Large intestine (tissue), 3 donors: ENCODE measurements at regions not wholly inside any gene's neighbourhood (a gene's known extent, or its start where the extent isn't known, plus 50 kb on each side); places are given as distances from the start of the nearest gene placed in this dataset.

ENCODE experiments used
- DNase-seq, 2 donors: peaks; one replicate each; pipeline versions ENCODE4 v3.0.0 to v3.0.0-alpha.2; 2013
- H3K27ac ChIP-seq: one replicate; pipeline ENCODE4 v1.5.1; 2013; ENCODE audit warnings: low read length
- H3K27me3 ChIP-seq: 2 replicates; pipeline ENCODE4 v1.6.1; 2013; ENCODE audit warnings: low read length; ENCODE audit not compliant: control insufficient read depth, insufficient read depth
- H3K36me3 ChIP-seq: 2 replicates; pipeline ENCODE4 v1.6.1; 2013; ENCODE audit warnings: low read length; ENCODE audit not compliant: control insufficient read depth, insufficient read depth
- H3K4me1 ChIP-seq: one replicate; pipeline ENCODE4 v1.6.1; 2013; ENCODE audit warnings: low read length; ENCODE audit not compliant: control insufficient read depth, insufficient read depth
- H3K4me3 ChIP-seq: one replicate; pipeline ENCODE4 v1.5.1; 2013; ENCODE audit warnings: low read length
- H3K9me3 ChIP-seq: one replicate; pipeline ENCODE4 v1.6.1; 2013; ENCODE audit warnings: mild to moderate bottlenecking, low read depth, low read length, moderate library complexity; ENCODE audit not compliant: control insufficient read depth
- WGBS: methylation state at CpG from one replicate; pipeline ENCODE4 v1.1.5; 2013; ENCODE audit warnings: low lambda C conversion rate; ENCODE audit not compliant: insufficient coverage; 5-methylcytosine and 5-hydroxymethylcytosine counted together

DNA sequence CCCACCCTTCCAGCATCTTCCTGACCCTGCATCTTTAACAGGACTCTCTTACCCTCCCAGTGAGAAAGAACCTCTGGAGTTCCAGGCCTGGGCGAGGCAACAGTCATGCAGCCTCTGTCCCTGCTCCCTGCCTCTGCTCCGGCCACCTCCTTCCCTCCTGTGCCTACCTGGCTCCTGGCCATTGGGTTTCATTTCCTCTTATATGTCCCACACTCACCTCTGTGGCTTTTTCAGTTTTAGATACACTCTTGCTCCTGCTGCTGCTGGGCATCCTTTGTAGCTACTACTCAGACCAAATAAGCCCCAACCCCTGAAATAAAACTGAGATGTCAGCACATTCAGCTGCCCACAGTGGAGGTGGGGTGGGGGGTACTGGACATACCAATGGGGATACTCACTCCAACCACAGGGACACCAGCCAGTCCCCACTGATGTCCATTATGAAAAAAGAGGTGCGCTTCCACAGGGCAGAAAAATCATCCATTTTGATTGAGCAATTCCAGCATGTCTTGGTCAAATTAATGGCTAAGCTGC is 99.1 kb upstream of the NRXN3 start:
- 60% methylated on average over 1 of the region's 3 CpGs for WGBS

DNA sequence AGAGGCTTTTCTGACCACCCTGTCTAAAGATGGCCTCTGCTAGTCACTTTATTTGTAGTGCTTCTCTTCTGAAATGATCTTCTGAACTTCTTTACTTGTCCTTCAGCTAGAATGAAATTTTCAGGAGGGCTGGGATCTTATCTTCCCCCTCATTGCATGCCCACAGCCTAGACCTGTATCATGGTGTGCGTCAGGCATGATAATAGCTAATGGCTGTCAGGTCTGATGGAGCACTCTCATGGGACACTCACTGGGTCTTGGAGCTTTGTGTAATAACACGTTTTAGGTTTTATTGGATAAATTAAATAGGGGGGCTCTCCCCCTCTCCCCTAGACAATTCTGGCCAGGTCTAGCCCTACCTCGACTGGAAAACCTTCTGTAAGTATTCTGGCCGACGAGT is 97.1 kb upstream of the NRXN3 start:
- Histone ChIP-seq H3K4me1 (no peaks in the 10 kb centered on the region), H3K9me3 (no peaks in the 10 kb centered on the region), H3K36me3 (no peaks in the 10 kb centered on the region), H3K27ac (no peak overlapping the region), H3K4me3 (no peak overlapping the region), H3K27me3 (no peaks in the 10 kb centered on the region)
- DNase-seq, result no peak
- WGBS, result 93% methylated on average over 3 of the region's 5 CpGs

More for the DNA sequence above, 99.1 kb upstream of the NRXN3 start:
- no peaks in the 10 kb centered on the region for H3K9me3 ChIP-seq
- H3K36me3 ChIP-seq, result no peaks in the 10 kb centered on the region
- DNase-seq, result no peak
- no peak overlapping the region for H3K4me3 ChIP-seq
- H3K27ac ChIP-seq, result no peak overlapping the region
- no peaks in the 10 kb centered on the region for H3K27me3 ChIP-seq
- H3K4me1 ChIP-seq, result no peaks in the 10 kb centered on the region

DNA sequence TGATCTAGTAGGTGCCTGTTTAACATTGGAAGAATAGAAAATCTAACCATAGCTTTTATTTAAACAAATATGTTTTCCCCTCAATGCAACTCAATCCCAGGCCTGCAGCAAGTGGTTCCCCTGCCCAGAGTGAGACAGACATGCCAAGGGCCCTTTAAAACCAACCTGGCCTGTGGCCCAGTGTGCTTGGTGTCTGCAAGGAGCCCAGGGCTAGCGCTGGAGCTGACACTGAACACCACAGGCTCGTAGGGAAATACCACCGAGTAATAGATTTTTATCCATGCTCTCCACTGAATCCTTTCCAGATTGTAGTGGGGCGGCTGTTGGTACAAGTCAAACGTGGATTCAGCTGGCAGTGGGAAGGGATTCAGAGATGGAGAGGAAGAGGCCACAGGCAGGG is 95.6 kb upstream of the NRXN3 start:
- Histone ChIP-seq H3K9me3 (no peaks in the 10 kb centered on the region), H3K4me1 (no peaks in the 10 kb centered on the region), H3K36me3 (no peaks in the 10 kb centered on the region), H3K27ac (no peak overlapping the region), H3K4me3 (no peak overlapping the region), H3K27me3 (no peaks in the 10 kb centered on the region)
- no peak for DNase-seq
- no CpG with 5 or more reads among the region's 5 CpGs for WGBS

DNA sequence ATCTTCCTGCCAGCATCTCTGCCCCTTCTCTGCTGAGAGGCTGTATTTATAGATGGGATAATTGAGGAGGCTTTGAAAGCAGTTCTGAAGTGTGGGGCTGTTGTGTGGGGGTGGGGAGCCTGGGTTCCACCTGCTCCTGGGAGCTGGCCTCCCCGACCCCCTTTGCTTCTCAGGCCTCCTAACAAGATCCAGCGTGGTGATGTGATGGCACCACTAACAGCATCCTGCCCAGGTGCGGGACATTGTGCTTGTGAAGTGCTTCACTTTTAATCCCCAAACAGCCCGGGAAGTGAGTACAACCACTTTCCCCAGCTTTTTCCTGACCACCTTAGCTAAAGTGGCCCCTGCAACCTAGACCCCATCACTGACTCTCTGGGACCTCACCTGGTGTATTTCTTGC is 95.1 kb upstream of the NRXN3 start:
- no peaks in the 10 kb centered on the region for H3K4me1 ChIP-seq
- no peaks in the 10 kb centered on the region for H3K27me3 ChIP-seq
- no CpG with 5 or more reads among the region's 4 CpGs for WGBS
- no peak overlapping the region for H3K4me3 ChIP-seq
- no peak for DNase-seq
- H3K9me3 ChIP-seq, result no peaks in the 10 kb centered on the region
- H3K27ac ChIP-seq, result no peak overlapping the region
- H3K36me3 ChIP-seq, result no peaks in the 10 kb centered on the region

DNA sequence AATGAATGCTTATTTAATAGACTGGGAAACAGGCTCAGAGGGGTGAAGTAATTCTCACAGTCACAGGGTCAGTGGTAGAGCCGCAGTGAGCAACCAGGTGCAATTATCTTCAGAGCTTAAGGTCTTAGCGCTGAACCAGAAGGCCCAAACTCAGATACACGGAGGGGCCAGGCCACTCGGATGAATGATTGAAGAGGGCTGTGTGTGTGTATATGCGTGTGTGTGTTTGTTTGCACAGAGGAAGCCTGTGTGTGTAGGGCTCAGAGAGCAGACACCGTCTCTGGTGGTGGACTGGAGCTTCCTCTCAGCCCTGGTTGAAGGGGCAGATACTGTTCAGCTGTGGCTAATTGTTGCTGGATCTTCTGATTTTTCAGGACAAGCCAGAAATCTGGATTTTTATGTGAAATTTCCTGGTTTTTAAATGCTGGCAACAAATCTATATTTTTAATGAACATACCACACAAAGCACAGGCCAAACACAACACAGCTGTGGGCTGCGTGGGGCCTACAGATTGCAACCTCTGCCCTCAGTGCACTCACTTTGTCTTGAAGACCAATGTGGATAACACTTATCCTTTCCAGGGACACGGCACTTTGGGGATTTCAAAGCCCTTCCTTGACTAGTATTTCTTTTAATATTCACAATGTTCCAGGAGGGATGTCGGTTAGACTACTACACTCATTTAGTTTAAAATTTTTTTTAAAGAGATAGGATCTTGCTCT is 94.5 kb upstream of the NRXN3 start:
- Histone ChIP-seq H3K27me3 (no peaks in the 10 kb centered on the region), H3K27ac (no peak overlapping the region), H3K4me3 (no peak overlapping the region), H3K4me1 (no peaks in the 10 kb centered on the region), H3K36me3 (no peaks in the 10 kb centered on the region), H3K9me3 (no peaks in the 10 kb centered on the region)
- no peak for DNase-seq
- 60% methylated on average over 2 of the region's 9 CpGs for WGBS

DNA sequence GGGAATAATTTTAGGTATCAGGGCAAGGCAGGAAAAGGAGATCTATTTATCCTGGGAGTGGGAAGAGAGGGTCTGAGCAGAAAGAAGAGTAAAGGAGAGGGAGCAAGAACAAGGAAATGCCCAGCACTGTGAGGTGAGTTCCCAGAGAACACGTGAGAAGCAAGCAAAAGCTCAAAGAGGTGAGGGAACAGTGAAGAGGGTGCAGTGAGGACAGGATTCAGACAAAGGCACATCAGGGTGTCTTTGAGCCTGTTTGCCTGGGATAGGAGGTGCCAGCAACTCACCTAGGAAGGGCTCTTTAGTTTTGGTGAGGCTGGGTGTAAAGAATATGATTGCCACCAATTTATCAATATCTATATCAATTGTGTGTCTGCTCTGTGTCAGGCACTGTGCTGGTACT is 88.9 kb upstream of the NRXN3 start:
- WGBS, result no CpG with 5 or more reads among the region's 1 CpG
- no peak for DNase-seq
- no peaks in the 10 kb centered on the region for H3K36me3 ChIP-seq
- no peaks in the 10 kb centered on the region for H3K4me1 ChIP-seq
- H3K4me3 ChIP-seq, result no peak overlapping the region
- no peaks in the 10 kb centered on the region for H3K9me3 ChIP-seq
- no peak overlapping the region for H3K27ac ChIP-seq
- H3K27me3 ChIP-seq, result no peaks in the 10 kb centered on the region

DNA sequence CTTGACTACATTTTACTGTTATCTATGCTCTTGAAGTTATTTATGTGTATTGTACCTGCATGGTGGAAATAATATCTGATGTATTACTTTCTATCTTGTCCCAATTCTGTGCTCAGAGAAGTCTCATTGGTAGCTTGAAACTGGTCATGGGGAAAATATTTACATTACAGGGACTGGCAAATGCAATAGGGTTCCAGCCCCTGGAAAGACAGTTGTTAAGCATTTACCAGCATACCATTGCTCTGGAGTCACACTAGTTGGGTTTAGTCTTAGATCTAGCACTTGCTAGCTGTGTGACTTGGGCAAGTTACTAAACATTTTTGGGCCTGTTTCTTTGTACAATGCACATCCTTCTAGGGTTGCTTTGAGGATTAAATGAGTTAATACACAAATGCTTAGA is 86.3 kb upstream of the NRXN3 start:
- Histone ChIP-seq H3K36me3 (no peaks in the 10 kb centered on the region), H3K27ac (no peak overlapping the region), H3K4me3 (no peak overlapping the region), H3K9me3 (no peaks in the 10 kb centered on the region), H3K27me3 (no peaks in the 10 kb centered on the region), H3K4me1 (no peaks in the 10 kb centered on the region)
- no peak for DNase-seq

DNA sequence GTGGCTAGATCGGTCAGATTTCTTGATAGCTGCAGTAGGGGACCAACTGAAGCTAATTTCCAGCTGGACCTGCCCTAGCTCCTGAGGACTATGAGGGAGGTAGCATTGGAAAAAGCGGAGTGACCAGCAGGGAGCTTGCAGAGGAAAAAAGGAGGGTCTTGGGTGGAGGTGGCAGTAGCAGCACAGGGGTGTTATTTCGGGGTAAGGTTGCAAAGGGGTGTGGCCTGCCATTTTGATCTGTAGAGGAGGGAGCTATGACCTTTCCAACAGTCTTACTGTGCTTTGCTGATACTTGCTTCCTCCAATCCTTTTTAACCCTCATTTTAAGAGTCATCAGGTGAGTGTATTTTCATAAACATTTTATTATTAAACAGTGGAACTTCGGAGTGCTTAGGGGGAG is 83.8 kb upstream of the NRXN3 start:
- no peak overlapping the region for H3K4me3 ChIP-seq
- DNase-seq, result no peak

DNA sequence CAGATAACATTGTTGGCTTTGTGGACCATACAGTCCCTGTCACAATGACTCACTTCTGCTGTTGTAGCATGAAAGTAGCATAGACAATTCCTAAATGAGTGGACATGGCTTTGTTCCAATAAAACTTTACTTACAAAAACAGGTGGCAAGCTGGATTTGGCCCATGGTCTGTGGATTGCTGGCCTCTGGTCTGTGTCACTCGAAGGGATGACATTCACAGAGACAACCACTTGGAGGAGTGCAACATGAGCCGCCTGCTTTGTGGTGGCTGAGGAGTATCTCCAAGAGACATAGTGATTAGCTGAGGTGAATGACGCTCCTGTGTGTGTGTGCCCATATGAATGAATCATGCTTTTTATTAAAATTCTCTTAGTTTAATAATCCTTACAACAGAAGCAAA is 81.3 kb upstream of the NRXN3 start:
- Histone ChIP-seq H3K9me3 (no peaks in the 10 kb centered on the region), H3K27ac (no peak overlapping the region), H3K4me3 (no peak overlapping the region), H3K4me1 (no peaks in the 10 kb centered on the region), H3K36me3 (no peaks in the 10 kb centered on the region), H3K27me3 (no peaks in the 10 kb centered on the region)
- DNase-seq, result no peak
- WGBS, result no CpG with 5 or more reads among the region's 3 CpGs

More for the DNA sequence above, 83.8 kb upstream of the NRXN3 start:
- H3K36me3 ChIP-seq, result no peaks in the 10 kb centered on the region
- no peaks in the 10 kb centered on the region for H3K9me3 ChIP-seq
- H3K27ac ChIP-seq, result no peak overlapping the region
- H3K4me1 ChIP-seq, result no peaks in the 10 kb centered on the region
- WGBS, result no CpG with 5 or more reads among the region's 4 CpGs
- no peaks in the 10 kb centered on the region for H3K27me3 ChIP-seq

DNA sequence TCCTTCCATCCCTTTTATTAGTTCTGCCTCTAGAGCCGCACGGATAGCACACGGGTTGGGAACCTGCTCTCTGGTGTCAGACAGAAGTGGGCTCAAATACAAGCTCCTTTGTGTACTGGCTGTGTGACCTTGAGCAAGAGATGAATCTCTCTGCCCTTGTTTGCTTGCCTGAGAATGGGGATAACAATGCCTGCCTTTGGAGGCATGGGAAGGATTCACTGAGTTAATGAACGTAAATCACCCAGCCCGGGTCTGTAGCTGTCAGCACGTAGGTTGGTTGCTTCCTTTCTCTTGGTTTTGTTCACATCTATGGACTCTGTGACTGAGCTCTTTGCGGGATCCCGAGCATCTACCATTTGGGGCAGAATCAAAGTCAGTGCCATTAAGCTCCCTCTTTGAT is 79.3 kb upstream of the NRXN3 start:
- Histone ChIP-seq H3K4me3 (no peak overlapping the region), H3K9me3 (no peaks in the 10 kb centered on the region), H3K27ac (no peak overlapping the region), H3K36me3 (no peaks in the 10 kb centered on the region), H3K4me1 (no peaks in the 10 kb centered on the region), H3K27me3 (no peaks in the 10 kb centered on the region)
- WGBS, result 80% methylated on average over 1 of the region's 8 CpGs
- DNase-seq, result no peak

DNA sequence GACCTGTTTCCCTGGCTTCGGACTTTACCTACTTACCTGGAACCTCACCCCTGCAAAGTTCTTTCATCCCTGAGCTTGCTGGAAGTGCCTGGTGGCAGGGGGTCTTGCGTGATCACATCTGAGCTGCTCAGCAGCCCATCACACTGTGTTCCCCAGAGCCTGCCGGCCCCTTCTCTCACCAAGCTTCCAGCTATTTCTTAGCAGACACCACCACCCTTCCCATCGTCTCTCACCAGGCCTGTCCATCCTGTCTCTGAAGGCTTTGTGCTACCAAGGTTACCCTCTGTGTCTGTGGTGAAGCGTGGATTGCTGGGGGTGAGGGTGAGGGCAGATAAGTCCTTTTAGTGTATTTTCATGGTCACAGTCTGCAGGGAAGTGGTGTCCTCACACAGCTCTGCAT is 78.8 kb upstream of the NRXN3 start:
- no peaks in the 10 kb centered on the region for H3K27me3 ChIP-seq
- DNase-seq, result no peak
- H3K27ac ChIP-seq, result no peak overlapping the region
- H3K9me3 ChIP-seq, result no peaks in the 10 kb centered on the region
- no peaks in the 10 kb centered on the region for H3K4me1 ChIP-seq
- no peak overlapping the region for H3K4me3 ChIP-seq
- no peaks in the 10 kb centered on the region for H3K36me3 ChIP-seq
- 100% methylated on average over 1 of the region's 5 CpGs for WGBS
